Right renal pelvis (tissue), 4 donors: ENCODE measurements at regions not wholly inside any gene's neighbourhood (a gene's known extent, or its start where the extent isn't known, plus 50 kb on each side); places are given as distances from the start of the nearest gene placed in this dataset.
"Not testable (repeated sequence)": the region's sequence is repeated elsewhere in the genome, so short reads cannot be mapped to it uniquely, and the experiment has no call there.

Source experiments
- DNase-seq, 4 donors: peaks; one replicate each; pipeline ENCODE4 v3.0.0-alpha.2; 2013; ENCODE audit warnings: low read depth in 4 of 4, low spot score in 3 of 4, missing footprints in 1 of 4

DNA sequence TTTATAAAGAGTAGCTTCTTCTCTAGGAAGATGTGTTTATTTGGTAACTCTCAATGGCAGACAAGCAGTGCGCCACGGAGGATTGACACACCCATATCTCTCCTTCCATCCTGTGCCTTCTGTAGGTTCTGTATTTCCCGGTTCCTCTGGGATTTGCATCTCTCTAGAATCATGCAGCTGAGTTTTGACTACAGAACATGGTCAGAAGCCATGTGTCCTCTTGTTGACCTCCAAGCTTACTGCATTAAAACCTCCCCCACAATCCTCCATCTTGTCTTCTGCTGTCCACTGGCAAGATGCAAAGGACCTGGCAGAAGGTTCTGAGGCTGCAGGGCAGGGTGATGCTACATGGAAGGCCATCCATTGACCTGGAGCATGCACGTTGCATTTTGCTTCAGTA, 482.0 kb downstream of the DMRT2 start:
- DNase-seq: no peak

DNA sequence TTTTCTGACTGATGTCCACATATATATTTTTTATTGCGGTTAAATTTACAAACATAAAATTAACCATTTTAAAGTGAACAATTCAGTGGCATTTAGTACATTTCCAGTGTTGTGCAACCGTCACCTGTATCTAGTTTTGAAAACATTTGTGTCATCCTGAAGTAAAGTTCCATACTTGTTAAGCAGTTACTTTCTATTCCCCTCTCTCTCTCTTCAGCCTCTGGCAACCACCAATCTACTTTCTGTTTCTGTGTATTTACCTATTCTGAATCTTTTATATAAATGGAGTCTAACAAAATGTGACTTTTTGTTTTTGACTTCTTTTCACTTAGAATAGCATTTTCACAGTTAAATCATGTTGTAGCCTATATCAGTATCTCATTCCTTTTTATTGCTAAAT, 480.1 kb upstream of the SMARCA2 start:
- no peak for DNase-seq

DNA sequence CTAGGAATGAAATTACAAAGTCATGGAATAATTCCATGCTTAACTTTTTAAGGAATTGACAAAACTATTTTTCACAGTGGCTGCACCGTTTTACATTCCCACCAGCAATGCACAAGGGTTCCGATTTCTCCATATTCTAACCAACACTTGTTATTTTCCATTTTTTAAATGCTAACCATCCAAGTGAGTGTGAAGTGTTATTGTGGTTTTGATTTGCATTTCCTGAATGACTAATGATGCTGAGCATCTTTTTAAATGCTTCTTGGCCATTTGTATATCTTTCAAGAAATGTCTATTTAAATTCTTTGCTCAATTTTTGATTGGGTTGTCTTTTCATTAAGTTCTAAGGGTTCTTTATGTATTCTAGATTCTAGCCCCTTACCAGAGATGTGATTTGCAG, 479.5 kb upstream of the SMARCA2 start:
- DNase-seq: no peak

DNA sequence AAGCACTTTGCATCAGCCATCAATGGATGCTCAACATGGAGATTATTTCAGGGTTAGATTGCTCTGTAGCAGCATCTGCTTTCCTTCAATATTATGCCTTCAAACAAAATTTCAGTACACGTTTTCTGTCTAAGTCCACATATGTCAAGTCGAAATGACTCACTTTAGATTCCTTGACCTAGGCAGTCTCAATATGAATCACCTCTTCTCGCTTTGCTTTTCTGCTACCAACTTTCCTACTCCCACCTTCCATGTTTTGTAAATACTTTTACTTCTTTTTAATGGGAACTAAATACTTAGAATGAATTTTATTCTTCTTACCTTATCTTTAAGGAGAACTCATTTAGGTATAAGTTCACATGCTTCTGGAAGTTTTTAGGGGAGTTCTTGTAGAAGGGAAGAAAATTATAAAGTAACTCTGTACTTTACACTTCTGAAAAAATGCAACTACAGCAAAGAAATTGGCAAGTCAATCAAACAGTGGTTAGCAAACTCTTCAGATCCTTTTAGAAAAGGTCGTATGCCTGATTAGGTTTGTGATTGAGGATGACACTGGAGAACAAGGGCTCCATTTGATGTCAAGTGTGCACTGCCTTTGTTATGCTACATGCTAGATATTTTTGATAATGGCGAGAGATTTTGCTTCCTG, 478.5 kb upstream of the SMARCA2 start:
- DNase-seq: no peak

DNA sequence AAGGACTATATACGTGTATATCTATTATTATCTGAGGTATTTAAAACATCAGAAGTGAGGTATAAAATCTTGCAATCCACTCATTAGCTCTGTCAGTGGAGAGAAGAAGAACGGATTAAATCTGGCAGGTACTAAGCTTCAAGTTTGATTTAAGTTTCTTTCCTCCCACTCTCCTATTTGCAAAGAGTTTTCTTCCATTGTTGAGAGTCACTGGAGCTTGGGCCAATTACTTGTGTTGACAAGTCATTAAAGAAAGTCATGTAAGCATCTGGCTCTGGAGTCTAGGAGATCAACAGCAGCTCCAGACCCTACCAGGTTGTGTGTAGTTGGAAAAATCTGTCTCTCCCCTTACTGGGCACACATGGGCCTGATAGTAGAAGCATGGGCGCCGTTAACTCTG, 476.8 kb upstream of the SMARCA2 start:
- DNase-seq: no peak

DNA sequence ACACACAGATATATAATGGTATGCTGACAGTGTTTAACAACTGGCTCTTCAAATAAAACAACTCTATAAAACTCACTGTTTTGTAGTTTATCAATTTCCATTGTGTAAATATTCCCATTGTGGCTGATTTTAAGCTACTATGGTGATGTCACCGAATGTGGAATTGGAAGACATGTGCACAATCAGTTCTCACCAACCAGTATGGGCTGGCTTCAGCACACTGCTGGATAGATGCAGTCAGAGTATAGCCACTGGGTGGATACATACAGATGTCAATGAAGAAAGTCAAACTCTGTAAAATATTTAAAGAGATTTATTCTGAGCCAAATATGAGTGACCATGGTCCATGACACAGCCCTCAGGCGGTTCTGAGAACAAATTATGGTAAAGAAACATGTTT, 475.9 kb upstream of the SMARCA2 start:
- DNase-seq: no peak

DNA sequence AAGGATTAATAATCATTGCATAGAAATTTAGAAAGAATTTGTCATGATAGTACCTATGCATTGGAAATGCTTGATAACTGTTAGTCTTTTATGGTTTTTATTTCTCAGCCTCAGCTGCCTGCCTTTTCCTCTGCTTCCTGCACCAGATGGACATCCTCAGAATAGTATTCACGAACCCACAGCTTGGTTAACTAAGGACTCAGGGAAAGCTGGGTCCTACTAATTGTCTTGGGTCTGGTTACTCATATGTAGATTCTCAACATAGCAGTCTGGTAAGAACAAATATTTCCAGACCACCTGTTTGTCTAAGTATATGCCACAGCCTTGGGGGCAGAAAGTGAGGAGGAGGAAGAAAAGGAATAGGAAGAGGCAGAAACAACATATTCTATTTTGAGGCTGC, 464.5 kb upstream of the SMARCA2 start:
- no peak for DNase-seq

DNA sequence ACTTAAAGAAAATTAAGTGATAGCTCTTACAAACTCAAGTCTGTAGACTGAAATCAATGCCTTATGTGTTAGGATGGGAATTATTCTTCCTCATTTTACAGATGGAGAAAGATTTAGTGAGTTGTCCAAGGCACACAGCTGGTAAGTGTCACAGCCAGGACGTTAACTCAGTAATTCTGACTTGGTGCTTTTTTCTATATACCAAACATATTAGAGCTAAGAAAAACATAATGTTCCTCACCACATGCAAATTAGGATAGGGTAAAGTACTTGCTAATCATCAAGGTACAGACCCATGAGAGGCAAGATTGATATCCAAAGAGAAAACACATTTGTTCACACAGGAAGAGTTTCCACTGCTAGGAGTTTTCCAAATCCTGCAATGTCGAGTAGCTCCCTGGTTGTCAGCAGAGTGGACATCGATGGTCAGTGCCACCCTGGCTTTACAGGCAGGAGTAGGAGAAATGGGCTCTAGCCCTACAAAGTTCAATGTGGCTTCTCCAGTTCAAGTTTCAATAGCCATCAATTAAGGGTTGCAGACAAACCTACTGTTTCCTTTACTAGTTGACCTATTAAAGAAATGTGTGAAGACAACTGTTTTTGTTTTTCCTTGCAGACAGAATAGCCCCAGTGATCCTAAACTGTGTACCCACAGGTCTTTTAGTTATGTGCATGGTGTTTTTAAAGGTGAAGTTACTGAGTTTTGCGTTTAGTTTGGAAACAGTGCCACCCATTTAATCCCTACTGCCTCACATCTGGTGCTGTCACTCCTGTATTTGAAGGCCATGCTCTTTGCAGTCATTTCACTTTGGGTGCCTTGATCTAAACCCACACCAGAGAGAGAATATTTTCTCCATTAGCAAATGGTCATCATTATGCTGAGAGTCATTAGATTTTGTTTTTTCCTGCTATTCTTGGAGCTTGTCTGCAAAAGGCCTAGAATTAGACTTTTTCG, 460.8 kb upstream of the SMARCA2 start:
- DNase-seq: no peak

DNA sequence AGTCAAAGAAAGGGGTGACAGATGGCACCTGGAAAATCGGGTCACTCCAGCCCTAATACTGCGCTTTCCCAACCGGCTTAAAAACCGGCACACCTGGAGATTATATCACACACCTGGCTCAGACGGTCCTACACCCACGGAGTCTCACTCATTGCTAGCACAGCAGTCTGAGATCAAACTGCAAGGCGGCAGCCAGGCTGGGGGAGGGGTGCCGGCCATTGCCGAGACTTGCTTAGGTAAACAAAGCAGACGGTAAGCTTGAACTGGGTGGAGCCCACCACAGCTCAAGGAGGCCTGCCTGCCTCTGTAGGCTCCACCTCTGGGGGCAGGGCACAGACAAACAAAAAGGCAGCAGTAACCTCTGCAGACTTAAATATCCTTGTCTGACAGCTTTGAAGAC, 456.5 kb upstream of the SMARCA2 start:
- not testable (repeated sequence) for DNase-seq

DNA sequence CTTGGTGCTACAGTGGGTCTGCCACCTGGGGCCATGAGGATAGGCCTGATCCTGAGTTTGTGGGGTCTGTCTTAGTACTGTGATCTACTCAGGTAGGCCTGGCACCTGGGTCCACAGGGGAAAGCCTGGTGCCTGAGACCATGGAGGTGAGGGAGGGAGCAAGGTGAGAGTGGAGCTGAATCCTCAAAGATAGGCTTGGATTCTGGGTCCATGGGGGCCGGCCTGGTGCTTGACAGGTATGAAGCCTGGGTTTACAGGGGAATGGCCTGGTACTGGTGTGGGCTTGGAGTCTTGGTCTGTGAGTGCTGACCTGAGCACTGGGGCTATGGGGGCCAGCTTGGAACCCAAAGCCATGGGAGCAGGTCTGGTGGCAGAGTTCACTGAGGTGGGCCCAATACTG, 439.2 kb upstream of the SMARCA2 start:
- no peak for DNase-seq

DNA sequence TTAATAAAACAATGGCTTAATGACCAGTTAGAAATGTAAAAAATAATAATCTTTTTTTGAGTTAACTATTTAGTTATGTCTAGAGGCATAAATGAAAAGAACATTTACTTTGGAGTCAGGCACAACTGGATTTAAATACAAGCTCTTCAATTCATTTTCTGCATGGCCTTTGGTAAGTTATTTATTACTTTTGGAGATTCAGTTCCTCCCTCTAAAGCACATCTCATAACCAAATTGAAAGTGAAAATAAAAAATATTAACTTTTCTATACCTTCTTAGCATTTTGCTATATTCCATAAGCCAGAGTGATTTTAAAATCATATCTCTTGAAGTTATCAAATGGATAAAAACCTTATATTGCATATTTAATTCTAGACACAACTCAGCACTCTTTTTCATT, 434.9 kb upstream of the SMARCA2 start:
- DNase-seq: no peak

DNA sequence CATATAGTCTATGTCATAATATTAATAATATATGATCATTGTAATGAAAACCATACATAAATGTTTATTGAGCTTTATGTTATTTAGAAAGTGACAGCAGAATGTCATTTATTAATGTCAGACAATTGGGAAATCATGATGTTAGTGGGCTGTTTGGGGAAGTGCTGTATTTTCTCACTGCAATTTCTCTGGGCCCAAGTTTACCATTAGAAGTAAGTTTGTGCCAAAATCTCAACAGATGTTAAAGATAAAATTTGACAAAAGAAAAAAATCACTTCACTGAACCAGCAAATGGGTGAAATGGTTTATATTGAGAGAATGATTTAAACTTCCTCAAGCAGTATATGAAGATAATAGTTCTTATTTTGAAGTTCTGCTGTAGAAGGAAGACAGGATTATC, 433.2 kb upstream of the SMARCA2 start:
- DNase-seq: no peak

DNA sequence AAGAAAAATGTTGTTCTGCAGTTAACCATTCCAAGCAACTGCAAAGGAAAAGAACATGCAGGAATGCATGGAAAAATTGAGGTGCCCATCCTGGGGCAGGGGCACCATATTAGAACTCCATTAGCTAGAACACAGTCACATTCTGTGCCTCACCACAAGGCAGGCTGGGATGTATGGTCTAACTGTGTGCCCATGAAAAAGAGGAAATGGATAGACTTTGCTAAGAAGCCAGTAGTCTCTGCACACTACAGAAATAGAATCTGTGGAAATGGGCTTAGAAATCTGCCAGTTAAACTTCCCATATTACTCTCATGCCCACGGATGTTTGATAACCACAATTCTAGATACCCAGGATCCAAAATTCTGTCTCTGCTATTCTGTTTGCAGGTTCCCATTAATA, 423.8 kb upstream of the SMARCA2 start:
- DNase-seq: no peak

DNA sequence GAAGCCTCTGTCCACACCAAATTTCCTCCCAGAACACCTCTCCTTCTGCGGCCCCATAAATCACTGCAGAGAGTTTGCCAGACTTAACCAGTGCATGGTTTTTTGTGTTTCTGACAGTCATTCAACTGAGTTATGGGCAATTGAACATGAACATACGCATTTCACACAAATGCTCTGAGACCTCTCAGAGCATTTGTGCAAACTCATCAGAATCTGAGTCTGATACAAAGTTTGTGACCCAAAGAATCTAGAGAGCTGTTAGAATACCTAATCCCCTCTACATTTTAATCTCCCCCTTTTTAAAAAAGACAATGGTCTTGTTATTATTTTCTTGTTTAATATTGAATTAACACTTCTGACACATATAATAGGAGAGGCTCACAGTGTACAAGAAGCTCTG, 416.9 kb upstream of the SMARCA2 start:
- no peak for DNase-seq

DNA sequence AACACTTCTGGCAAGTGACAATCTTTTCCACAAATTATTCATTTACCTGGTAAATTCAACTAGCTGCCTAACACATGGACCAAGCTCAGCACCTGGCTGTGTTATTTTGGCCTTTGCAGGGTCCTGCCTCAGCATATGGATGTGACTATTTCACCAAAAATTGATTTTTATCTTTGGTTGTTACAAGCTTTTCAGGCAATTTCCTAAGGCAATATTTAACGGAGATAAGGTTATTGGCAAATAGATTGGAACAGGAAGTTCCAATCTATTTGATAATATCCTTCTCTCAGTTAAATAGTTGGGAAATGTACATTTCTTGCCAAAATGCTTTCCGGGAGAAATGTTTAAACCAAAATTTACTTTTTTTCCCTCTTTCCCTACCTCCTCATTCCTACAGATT, 415.2 kb upstream of the SMARCA2 start:
- DNase-seq: no peak

DNA sequence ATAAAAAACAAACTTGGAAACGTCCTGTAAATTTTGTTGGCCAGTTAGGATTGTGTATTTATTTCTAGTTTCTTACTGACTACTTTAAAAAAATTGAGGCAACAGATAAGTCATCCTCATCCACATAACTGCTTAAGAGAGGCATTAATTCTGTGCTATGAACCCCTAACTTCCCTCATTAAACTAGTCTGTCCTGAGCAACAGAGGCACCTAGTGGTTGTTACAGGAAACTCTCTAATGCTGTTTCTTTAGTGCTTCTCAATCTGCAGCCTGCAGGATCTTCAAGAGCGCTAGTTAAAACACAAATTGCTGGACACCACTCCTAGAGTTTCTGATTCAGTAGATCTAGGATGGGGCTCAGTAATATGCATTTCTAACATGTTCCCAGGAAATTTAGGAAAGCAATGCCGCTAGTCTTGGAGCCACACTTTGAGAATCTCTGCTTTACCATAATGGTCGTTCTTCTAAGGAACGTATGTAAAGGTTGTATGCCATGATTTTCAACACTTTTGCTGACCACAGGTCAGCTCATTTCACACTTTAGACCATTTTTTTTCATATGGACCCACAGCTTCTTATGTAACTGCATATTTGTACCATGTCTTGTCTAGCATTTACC, 410.1 kb upstream of the SMARCA2 start:
- DNase-seq: no peak

DNA sequence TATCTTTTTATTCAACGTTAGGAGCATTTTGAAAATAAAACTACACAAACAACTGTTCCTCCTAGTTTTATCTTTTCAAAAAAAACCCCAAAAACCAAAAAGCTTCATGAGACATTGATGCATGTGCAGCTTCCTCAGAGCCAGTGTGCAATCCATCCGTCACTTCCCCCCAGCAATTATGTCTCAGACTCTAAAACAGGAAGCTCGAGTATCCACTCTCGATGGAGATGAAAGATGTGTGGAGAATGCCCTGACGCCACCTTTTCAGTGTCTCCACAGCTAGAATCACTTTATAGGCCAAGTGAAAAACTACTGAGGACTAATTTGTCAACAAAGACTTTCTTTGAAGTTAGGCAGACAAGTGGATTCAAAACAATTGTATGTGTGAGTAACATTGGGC, 408.9 kb upstream of the SMARCA2 start:
- DNase-seq: no peak

DNA sequence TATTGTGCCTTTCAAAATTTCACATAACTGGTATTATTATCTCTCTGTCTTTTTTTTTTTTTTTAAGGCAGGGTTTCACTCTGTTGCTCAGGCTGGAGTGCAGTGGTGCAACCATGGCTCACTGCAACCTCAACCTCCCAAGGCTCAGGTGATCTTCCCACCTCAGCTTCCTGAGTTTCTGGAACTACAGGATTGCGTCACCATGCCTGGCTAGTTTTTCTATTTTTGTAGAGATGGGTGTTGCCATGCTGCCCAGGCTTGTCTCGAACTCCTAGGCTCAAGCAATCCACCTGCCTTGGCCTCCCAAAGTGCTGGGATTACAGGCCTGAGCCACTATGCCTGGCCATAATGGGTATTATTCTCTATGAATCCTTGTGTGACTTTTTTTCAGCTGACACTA, 402.3 kb upstream of the SMARCA2 start:
- DNase-seq: no peak

DNA sequence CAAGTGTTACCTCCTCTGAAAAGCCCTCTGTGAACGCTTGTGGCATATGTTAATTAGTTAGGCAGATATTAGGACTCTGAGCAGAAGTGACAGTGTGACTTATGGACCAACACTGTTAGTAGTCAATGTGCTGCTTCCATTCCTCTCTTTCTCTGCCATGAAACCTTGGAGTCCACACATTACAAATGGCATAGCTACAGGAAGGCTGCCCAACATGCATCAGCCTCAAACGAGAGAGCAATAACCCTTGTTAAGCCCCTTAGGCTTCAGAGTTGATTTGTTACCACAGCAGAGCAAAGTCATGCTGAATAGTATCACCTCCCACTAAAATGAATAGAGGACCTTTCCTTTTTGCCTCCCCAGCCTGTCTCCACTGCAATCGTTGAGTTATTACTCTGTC, 397.7 kb upstream of the SMARCA2 start:
- no peak for DNase-seq

DNA sequence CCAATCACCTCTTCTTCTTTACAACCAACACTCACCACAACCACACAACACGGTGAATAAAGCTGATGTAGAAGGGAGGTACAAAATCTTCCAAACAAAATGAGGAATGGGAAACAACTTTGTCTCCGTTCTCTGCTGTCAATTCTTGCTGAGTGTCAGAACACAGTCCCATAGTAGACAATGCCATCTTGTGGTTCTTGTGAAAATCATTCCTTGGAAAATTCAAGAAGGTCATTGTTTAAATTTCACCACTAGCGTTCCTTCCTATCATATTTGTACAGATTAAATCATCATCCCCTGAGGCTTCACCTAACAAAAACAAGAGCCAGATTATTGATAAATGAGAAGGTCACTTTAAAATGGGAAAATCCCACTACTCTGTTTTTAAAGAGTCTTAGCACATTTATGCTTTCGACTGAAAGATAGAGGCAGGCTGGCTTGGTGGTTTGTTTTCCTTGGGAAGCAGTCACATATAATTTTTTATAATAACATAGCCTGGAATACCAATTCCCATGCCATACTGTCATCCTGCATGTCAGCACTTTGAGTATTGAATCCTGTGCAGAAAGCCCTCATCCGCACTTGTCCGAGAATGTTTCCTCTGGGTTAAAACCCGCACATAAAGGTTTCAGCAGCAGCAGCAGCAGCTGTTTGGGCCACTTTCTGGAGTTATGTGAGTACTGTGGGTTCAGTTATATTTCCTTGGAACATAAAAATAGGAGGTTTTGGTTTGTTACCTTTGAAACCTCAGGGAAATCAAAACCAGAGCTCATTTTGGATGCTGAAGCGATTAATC, 395.0 kb upstream of the SMARCA2 start:
- DNase-seq: peak in 2 of 4 donors; percentile 12 to 14

DNA sequence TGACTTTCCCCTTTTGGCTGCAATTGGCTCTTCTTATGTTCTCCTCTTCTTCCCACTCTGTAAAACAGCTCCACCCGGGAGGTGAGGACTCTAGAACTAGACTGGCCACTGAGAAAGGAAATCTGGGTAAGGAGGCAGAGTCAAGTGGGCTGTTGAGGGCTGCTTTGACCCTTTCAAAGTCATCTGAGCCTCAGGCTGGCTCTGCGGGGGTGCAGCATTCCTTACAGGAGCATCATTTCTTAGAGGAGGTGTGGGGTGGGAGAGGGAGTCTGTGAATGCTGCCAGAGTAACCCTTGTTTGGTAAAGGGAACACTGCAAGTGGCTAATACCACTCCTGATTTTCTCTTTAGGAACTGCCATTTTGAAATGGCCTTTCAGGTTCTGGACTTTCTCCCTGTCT, 377.7 kb upstream of the SMARCA2 start:
- DNase-seq: no peak
